ENCODE measurements at regions not wholly inside any gene's neighbourhood (a gene's known extent, or its start where the extent isn't known, plus 50 kb on each side); places are given as distances from the start of the nearest gene placed in this dataset.

GRCh38 chr6:167674486-167674885 lies 152.2 kb upstream of the AFDN start:
- H3K27ac ChIP-seq (ENCODE audit: low read length): no peak overlapping the region
- peaks cover 3% of the 10 kb centered on the region; the same call in 1 of the 2 replicates for H3K4me1 ChIP-seq (ENCODE audit: control insufficient read depth, insufficient read depth, low read length)
- no peaks in the 10 kb centered on the region for H3K9me3 ChIP-seq (ENCODE audit: control insufficient read depth, insufficient read depth, low read length)
- no peak for DNase-seq (ENCODE audit: low read depth, low spot score)
- no peak overlapping the region for H3K4me3 ChIP-seq (ENCODE audit: low read length)
- no peaks in the 10 kb centered on the region for H3K27me3 ChIP-seq (ENCODE audit: control insufficient read depth, insufficient read depth, low read length)
- H3K36me3 ChIP-seq (ENCODE audit: control insufficient read depth, insufficient read depth, low read length): no peaks in the 10 kb centered on the region
- WGBS (ENCODE audit: insufficient coverage, insufficient read length): no CpG with 5 or more reads among the region's 7 CpGs

- peaks cover 3% of the 10 kb centered on the region; the same call in 1 of the 2 replicates for H3K4me1 ChIP-seq (ENCODE audit: control insufficient read depth, insufficient read depth, low read length)
- no peaks in the 10 kb centered on the region for H3K36me3 ChIP-seq (ENCODE audit: control insufficient read depth, insufficient read depth, low read length)
- DNase-seq (ENCODE audit: low read depth, low spot score): no peak
- H3K4me3 ChIP-seq (ENCODE audit: low read length): no peak overlapping the region
- WGBS (ENCODE audit: insufficient coverage, insufficient read length): no CpG with 5 or more reads among the region's 20 CpGs
- H3K9me3 ChIP-seq (ENCODE audit: control insufficient read depth, insufficient read depth, low read length): no peaks in the 10 kb centered on the region
- H3K27ac ChIP-seq (ENCODE audit: low read length): no peak overlapping the region
- H3K27me3 ChIP-seq (ENCODE audit: control insufficient read depth, insufficient read depth, low read length): no peaks in the 10 kb centered on the region
These were observed 150.6 kb upstream of the AFDN start for GRCh38 chr6:167676000-167676665.

GRCh38 chr6:167676666-167677421 lies 149.9 kb upstream of the AFDN start:
- no peak overlapping the region for H3K4me3 ChIP-seq (ENCODE audit: low read length)
- H3K27me3 ChIP-seq (ENCODE audit: control insufficient read depth, insufficient read depth, low read length): no peaks in the 10 kb centered on the region
- H3K9me3 ChIP-seq (ENCODE audit: control insufficient read depth, insufficient read depth, low read length): no peaks in the 10 kb centered on the region
- no peak for DNase-seq (ENCODE audit: low read depth, low spot score)
- no peak overlapping the region for H3K27ac ChIP-seq (ENCODE audit: low read length)
- WGBS (ENCODE audit: insufficient coverage, insufficient read length): no CpG with 5 or more reads among the region's 12 CpGs
- H3K4me1 ChIP-seq (ENCODE audit: control insufficient read depth, insufficient read depth, low read length): peaks cover 3% of the 10 kb centered on the region; the same call in 1 of the 2 replicates
- H3K36me3 ChIP-seq (ENCODE audit: control insufficient read depth, insufficient read depth, low read length): no peaks in the 10 kb centered on the region

GRCh38 chr6:167677422-167677789 lies 149.3 kb upstream of the AFDN start:
- Histone ChIP-seq H3K36me3 (ENCODE audit: control insufficient read depth, insufficient read depth, low read length) (no peaks in the 10 kb centered on the region), H3K4me1 (ENCODE audit: control insufficient read depth, insufficient read depth, low read length) (peaks cover 3% of the 10 kb centered on the region; the same call in 1 of the 2 replicates), H3K27me3 (ENCODE audit: control insufficient read depth, insufficient read depth, low read length) (no peaks in the 10 kb centered on the region), H3K9me3 (ENCODE audit: control insufficient read depth, insufficient read depth, low read length) (no peaks in the 10 kb centered on the region), H3K4me3 (ENCODE audit: low read length) (no peak overlapping the region), H3K27ac (ENCODE audit: low read length) (no peak overlapping the region)
- no CpG with 5 or more reads among the region's 9 CpGs for WGBS (ENCODE audit: insufficient coverage, insufficient read length)
- no peak for DNase-seq (ENCODE audit: low read depth, low spot score)

GRCh38 chr6:167678102-167679101 lies 148.3 kb upstream of the AFDN start:
- Histone ChIP-seq H3K9me3 (ENCODE audit: control insufficient read depth, insufficient read depth, low read length) (no peaks in the 10 kb centered on the region), H3K4me1 (ENCODE audit: control insufficient read depth, insufficient read depth, low read length) (peaks cover 3% of the 10 kb centered on the region; the same call in 1 of the 2 replicates), H3K4me3 (ENCODE audit: low read length) (peak overlapping the region; percentile 28), H3K27ac (ENCODE audit: low read length) (no peak overlapping the region), H3K36me3 (ENCODE audit: control insufficient read depth, insufficient read depth, low read length) (no peaks in the 10 kb centered on the region), H3K27me3 (ENCODE audit: control insufficient read depth, insufficient read depth, low read length) (no peaks in the 10 kb centered on the region)
- WGBS (ENCODE audit: insufficient coverage, insufficient read length): no CpG with 5 or more reads among the region's 62 CpGs
- peak; percentile 47 for DNase-seq (ENCODE audit: low read depth, low spot score)

- Histone ChIP-seq H3K9me3 (ENCODE audit: control insufficient read depth, insufficient read depth, low read length) (no peaks in the 10 kb centered on the region), H3K4me3 (ENCODE audit: low read length) (no peak overlapping the region; the same call in 1 of the 2 replicates), H3K27me3 (ENCODE audit: control insufficient read depth, insufficient read depth, low read length) (no peaks in the 10 kb centered on the region), H3K27ac (ENCODE audit: low read length) (no peak overlapping the region), H3K36me3 (ENCODE audit: control insufficient read depth, insufficient read depth, low read length) (no peaks in the 10 kb centered on the region), H3K4me1 (ENCODE audit: control insufficient read depth, insufficient read depth, low read length) (peaks cover 3% of the 10 kb centered on the region; the same call in 1 of the 2 replicates)
- WGBS (ENCODE audit: insufficient coverage, insufficient read length): no CpG with 5 or more reads among the region's 12 CpGs
- DNase-seq (ENCODE audit: low read depth, low spot score): no peak
These were observed 147.5 kb upstream of the AFDN start for GRCh38 chr6:167679122-167679736.

GRCh38 chr6:167679790-167680604 lies 146.7 kb upstream of the AFDN start:
- no peak overlapping the region for H3K4me3 ChIP-seq (ENCODE audit: low read length)
- WGBS (ENCODE audit: insufficient coverage, insufficient read length): no CpG with 5 or more reads among the region's 15 CpGs

GRCh38 chr6:167680605-167681149 lies 146.0 kb upstream of the AFDN start:
- WGBS (ENCODE audit: insufficient coverage, insufficient read length): no CpG with 5 or more reads among the region's 15 CpGs
- peaks cover 3% of the 10 kb centered on the region; the same call in 1 of the 2 replicates for H3K4me1 ChIP-seq (ENCODE audit: control insufficient read depth, insufficient read depth, low read length)
- no peaks in the 10 kb centered on the region for H3K9me3 ChIP-seq (ENCODE audit: control insufficient read depth, insufficient read depth, low read length)

More at GRCh38 chr6:167679790-167680604, 146.7 kb upstream of the AFDN start:
- no peaks in the 10 kb centered on the region for H3K9me3 ChIP-seq (ENCODE audit: control insufficient read depth, insufficient read depth, low read length)
- H3K27ac ChIP-seq (ENCODE audit: low read length): no peak overlapping the region
- H3K4me1 ChIP-seq (ENCODE audit: control insufficient read depth, insufficient read depth, low read length): peaks cover 3% of the 10 kb centered on the region; the same call in 1 of the 2 replicates
- no peaks in the 10 kb centered on the region for H3K27me3 ChIP-seq (ENCODE audit: control insufficient read depth, insufficient read depth, low read length)
- no peaks in the 10 kb centered on the region for H3K36me3 ChIP-seq (ENCODE audit: control insufficient read depth, insufficient read depth, low read length)
- DNase-seq (ENCODE audit: low read depth, low spot score): no peak

GRCh38 chr6:167682125-167682524 lies 144.6 kb upstream of the AFDN start:
- no peaks in the 10 kb centered on the region for H3K9me3 ChIP-seq (ENCODE audit: control insufficient read depth, insufficient read depth, low read length)
- peaks cover 3% of the 10 kb centered on the region; the same call in 1 of the 2 replicates for H3K4me1 ChIP-seq (ENCODE audit: control insufficient read depth, insufficient read depth, low read length)
- H3K4me3 ChIP-seq (ENCODE audit: low read length): no peak overlapping the region
- no peaks in the 10 kb centered on the region for H3K27me3 ChIP-seq (ENCODE audit: control insufficient read depth, insufficient read depth, low read length)
- no peak for DNase-seq (ENCODE audit: low read depth, low spot score)
- WGBS (ENCODE audit: insufficient coverage, insufficient read length): no CpG with 5 or more reads among the region's 11 CpGs
- H3K27ac ChIP-seq (ENCODE audit: low read length): no peak overlapping the region
- no peaks in the 10 kb centered on the region for H3K36me3 ChIP-seq (ENCODE audit: control insufficient read depth, insufficient read depth, low read length)

More at GRCh38 chr6:167680605-167681149, 146.0 kb upstream of the AFDN start:
- Histone ChIP-seq H3K36me3 (ENCODE audit: control insufficient read depth, insufficient read depth, low read length) (no peaks in the 10 kb centered on the region), H3K4me3 (ENCODE audit: low read length) (no peak overlapping the region), H3K27ac (ENCODE audit: low read length) (no peak overlapping the region), H3K27me3 (ENCODE audit: control insufficient read depth, insufficient read depth, low read length) (no peaks in the 10 kb centered on the region)
- no peak for DNase-seq (ENCODE audit: low read depth, low spot score)

All from iPS DF 6.9 (cell line).